H1 (cell line): ENCODE measurements at regions not wholly inside any gene's neighbourhood (a gene's known extent, or its start where the extent isn't known, plus 50 kb on each side); places are given as distances from the start of the nearest gene placed in this dataset.

ENCODE experiments used
- CTCF ChIA-PET: fragments of 300-600 bp; sonication (Branson Sonifier 250); formaldehyde crosslinking; loops from one replicate; lab custom pipeline; 2021; ENCODE audit not compliant: partially characterized antibody; lab: Charles Lee
- POLR2A ChIA-PET: fragments of 300-600 bp; sonication (Branson Sonifier 250); formaldehyde crosslinking; loops from one replicate; lab custom pipeline; 2021; ENCODE audit warnings: inconsistent platforms; ENCODE audit not compliant: partially characterized antibody; lab: Charles Lee
- DNase-seq, 2 experiments: peaks; one replicate each; pipeline versions ENCODE4 v3.0.0 to v3.0.0-alpha.2; 2010 to 2022; ENCODE audit warnings: low spot score in 2 of 2, low read depth in 1 of 2, mixed read lengths in 1 of 2
- FAIRE-seq: peaks from 2 replicates; lab custom pipeline; 2011; peaks lifted over from hg19 to GRCh38; lab: Jason Lieb, UNC
- H2AFZ ChIP-seq: 2 replicates; pipeline ENCODE4 v1.8.1; 2012; ENCODE audit warnings: low read length, inconsistent platforms
- H2AK5ac ChIP-seq: 2 replicates; pipeline ENCODE4 v1.6.1; 2013; ENCODE audit warnings: low read depth, low read length
- H2BK120ac ChIP-seq: replicated peaks from 2 replicates; pipeline ENCODE3; 2013; ENCODE audit warnings: low read depth, low read length, inconsistent platforms
- H2BK12ac ChIP-seq: 2 replicates; pipeline ENCODE4 v1.6.1; 2013; ENCODE audit warnings: low read depth, low read length
- H2BK15ac ChIP-seq: 2 replicates; pipeline ENCODE4 v1.6.1; 2013; ENCODE audit warnings: low read length
- H2BK20ac ChIP-seq: 2 replicates; pipeline ENCODE4 v1.6.1; 2013; ENCODE audit warnings: low read length
- H2BK5ac ChIP-seq: 2 replicates; pipeline ENCODE4 v1.6.1; 2013; ENCODE audit warnings: low read depth, low read length
- H3K14ac ChIP-seq: 2 replicates; pipeline ENCODE4 v1.6.1; 2013; ENCODE audit warnings: inconsistent platforms; ENCODE audit not compliant: insufficient read length
- H3K18ac ChIP-seq: 2 replicates; pipeline ENCODE4 v1.6.1; 2013; ENCODE audit warnings: low read length; ENCODE audit errors: extremely low read depth
- H3K23ac ChIP-seq: 2 replicates; pipeline ENCODE4 v1.6.1; 2013; ENCODE audit warnings: inconsistent platforms; ENCODE audit not compliant: insufficient read length
- H3K23me2 ChIP-seq: 2 replicates; pipeline ENCODE4 v1.6.1; 2013; ENCODE audit warnings: low read depth, low read length
- H3K27ac ChIP-seq: 2 replicates; pipeline ENCODE4 v1.6.1; 2011; ENCODE audit warnings: low read depth, low read length, inconsistent platforms
- H3K27me3 ChIP-seq, 4 experiments: replicated peaks in 1 of 4; 1 replicate in 1 of 4; 2 replicates in 3 of 4; pipeline versions ENCODE4 v1.6.1 to v1.8.1; 2011 to 2013; ENCODE audit warnings: low read length in 3 of 4, mild to moderate bottlenecking in 3 of 4, inconsistent platforms in 2 of 4, mixed read lengths in 2 of 4, moderate library complexity in 1 of 4; ENCODE audit not compliant: control insufficient read depth in 3 of 4, insufficient read depth in 3 of 4; ENCODE audit errors: extremely low read depth in 1 of 4
- H3K36me3 ChIP-seq, 4 experiments: 2 replicates each; pipeline versions ENCODE4 v1.6.1 to v1.8.1; 2011 to 2013; ENCODE audit warnings: mild to moderate bottlenecking in 4 of 4, low read length in 3 of 4, moderate library complexity in 2 of 4, control low read depth in 1 of 4, inconsistent platforms in 1 of 4; ENCODE audit not compliant: insufficient read depth in 4 of 4, control insufficient read depth in 2 of 4
- H3K4ac ChIP-seq: replicated peaks from 2 replicates; pipeline ENCODE3; 2013; ENCODE audit warnings: low read length, low read depth, mixed read lengths, inconsistent platforms; ENCODE audit not compliant: insufficient read length
- H3K4me1 ChIP-seq, 4 experiments: replicated peaks in 1 of 4; 1 replicate in 1 of 4; 2 replicates in 3 of 4; pipeline versions ENCODE4 v1.6.1 to v1.8.1; 2011 to 2013; ENCODE audit warnings: low read length in 3 of 4, inconsistent platforms in 2 of 4, mixed read lengths in 1 of 4; ENCODE audit not compliant: insufficient read depth in 4 of 4, control insufficient read depth in 3 of 4
- H3K4me2 ChIP-seq, 2 experiments: 2 replicates each; pipeline versions ENCODE4 v1.6.1 to v1.8.1; 2011 to 2013; ENCODE audit warnings: low read depth in 2 of 2, low read length in 2 of 2, control low read depth in 1 of 2, inconsistent platforms in 1 of 2, mild to moderate bottlenecking in 1 of 2; ENCODE audit not compliant: insufficient read depth in 1 of 2
- H3K4me3 ChIP-seq, 4 experiments: fragments of 200-600, 300-600 bp in 1 of 4; sonication (generic), shearing (Covaris generic), sonication (Bioruptor Twin) in 1 of 4; 2 replicates each; pipeline versions ENCODE4 v1.5.1 to v1.8.1; 2011 to 2016; ENCODE audit warnings: low read length in 4 of 4, low read depth in 3 of 4, control low read depth in 2 of 4, inconsistent platforms in 2 of 4, mild to moderate bottlenecking in 2 of 4, mixed read lengths in 1 of 4, moderate library complexity in 1 of 4; ENCODE audit not compliant: insufficient read depth in 2 of 4; ENCODE audit errors: extremely low read depth in 1 of 4
- H3K56ac ChIP-seq: replicated peaks from 2 replicates; pipeline ENCODE3; 2013; ENCODE audit warnings: low read depth, mild to moderate bottlenecking, mixed read lengths, low read length, inconsistent platforms; ENCODE audit not compliant: insufficient read length
- H3K79me1 ChIP-seq: 2 replicates; pipeline ENCODE4 v1.6.1; 2013; ENCODE audit warnings: low read depth, low read length, control low read depth
- H3K79me2 ChIP-seq, 2 experiments: 2 replicates each; pipeline versions ENCODE4 v1.6.1 to v1.8.1; 2012 to 2013; ENCODE audit warnings: low read length in 2 of 2, mild to moderate bottlenecking in 2 of 2, inconsistent platforms in 1 of 2; ENCODE audit not compliant: insufficient read depth in 2 of 2, control insufficient read depth in 1 of 2
- H3K9ac ChIP-seq, 4 experiments: replicated peaks in 1 of 4; 1 replicate in 1 of 4; 2 replicates in 3 of 4; pipeline versions ENCODE4 v1.6.1 to v1.8.1; 2011 to 2013; ENCODE audit warnings: low read depth in 3 of 4, low read length in 3 of 4, control low read depth in 2 of 4, mild to moderate bottlenecking in 2 of 4, moderate library complexity in 2 of 4, inconsistent platforms in 1 of 4; ENCODE audit errors: extremely low read depth in 1 of 4
- H3K9me3 ChIP-seq, 2 experiments: 2 replicates each; pipeline versions ENCODE4 v1.6.1 to v1.8.1; 2012 to 2013; ENCODE audit warnings: mild to moderate bottlenecking in 2 of 2, moderate library complexity in 2 of 2, control low read depth in 1 of 2, inconsistent platforms in 1 of 2, low read depth in 1 of 2, low read length in 1 of 2, mixed read lengths in 1 of 2; ENCODE audit not compliant: insufficient read depth in 2 of 2
- H4K20me1 ChIP-seq, 2 experiments: replicated peaks in 1 of 2; 2 replicates each; pipeline versions ENCODE3 to v1.8.1; 2011 to 2013; ENCODE audit warnings: inconsistent platforms in 2 of 2, low read length in 2 of 2, mild to moderate bottlenecking in 1 of 2; ENCODE audit not compliant: insufficient read depth in 2 of 2, control insufficient read depth in 1 of 2
- H4K5ac ChIP-seq: 2 replicates; pipeline ENCODE4 v1.6.1; 2013; ENCODE audit warnings: low read length, low read depth, mixed read lengths, inconsistent platforms; ENCODE audit not compliant: insufficient read length
- H4K8ac ChIP-seq: 2 replicates; pipeline ENCODE4 v1.8.0; 2013; ENCODE audit warnings: mild to moderate bottlenecking, moderate library complexity, low read length, inconsistent platforms; ENCODE audit not compliant: insufficient read depth; ENCODE audit errors: extremely low read depth
- H4K91ac ChIP-seq: replicated peaks from 2 replicates; pipeline ENCODE3; 2013; ENCODE audit warnings: low read length, mixed read lengths, inconsistent platforms; ENCODE audit not compliant: insufficient read length
- CREB1 ChIP-seq: IDR thresholded peaks from 2 replicates; pipeline ENCODE4 v1.6.1; 2012; ENCODE audit warnings: inconsistent platforms
- GTF2F1 ChIP-seq: IDR thresholded peaks from 2 replicates; pipeline ENCODE4 v1.6.1; 2012; ENCODE audit warnings: low read depth, low read length, improper control_type of control experiment, borderline replicate concordance
- JUN ChIP-seq: IDR thresholded peaks from 2 replicates; pipeline ENCODE4 v1.6.1; 2011; ENCODE audit warnings: low read depth, mild to moderate bottlenecking, improper control_type of control experiment, low read length
- NANOG ChIP-seq: IDR thresholded peaks from 2 replicates; pipeline ENCODE4 v1.6.1; 2011; ENCODE audit warnings: low read length, low read depth, mild to moderate bottlenecking, inconsistent platforms; ENCODE audit not compliant: insufficient read depth, poor library complexity, severe bottlenecking
- POLR2A ChIP-seq, 2 experiments: IDR thresholded peaks; 1 replicate in 1 of 2; 2 replicates in 1 of 2; pipeline ENCODE4 v1.6.1; 2011; ENCODE audit warnings: low read depth in 2 of 2, low read length in 2 of 2, mild to moderate bottlenecking in 2 of 2; ENCODE audit errors: control extremely low read depth in 1 of 2
- RBBP5 ChIP-seq: IDR thresholded peaks from 2 replicates; pipeline ENCODE4 v1.7.1; 2012; ENCODE audit warnings: low read depth, mild to moderate bottlenecking, inconsistent platforms, low read length, moderate library complexity, borderline replicate concordance
- RNF2 ChIP-seq: fragments of 200-900, 300-1000 bp; sonication (generic); IDR thresholded peaks from 2 replicates; pipeline ENCODE4 v1.7.1; 2016; ENCODE audit warnings: borderline replicate concordance, low read depth, mild to moderate bottlenecking, antibody characterized with exemption, low read length; ENCODE audit not compliant: poor library complexity, severe bottlenecking; ENCODE audit errors: missing control alignments
- SAP30 ChIP-seq: fragments of 300-600 bp; sonication (generic); IDR thresholded peaks from 2 replicates; pipeline ENCODE4 v1.7.1; 2012; ENCODE audit warnings: low read length, moderate library complexity, mild to moderate bottlenecking, inconsistent platforms; ENCODE audit not compliant: insufficient read depth, insufficient replicate concordance
- SIN3A ChIP-seq, 2 experiments: IDR thresholded peaks in 1 of 2; conservative IDR thresholded peaks in 1 of 2; 2 replicates each; pipeline ENCODE4 v1.6.1; 2011 to 2012; ENCODE audit warnings: low read length in 2 of 2, improper control_type of control experiment in 1 of 2, low read depth in 1 of 2, mild to moderate bottlenecking in 1 of 2
- SP1 ChIP-seq: IDR thresholded peaks from 2 replicates; pipeline ENCODE4 v1.6.1; 2011; ENCODE audit warnings: low read depth, low read length
- SP4 ChIP-seq: IDR thresholded peaks from 2 replicates; pipeline ENCODE4 v1.6.1; 2012; ENCODE audit warnings: low read length, inconsistent platforms
- SUZ12 ChIP-seq: fragments of 200-600 bp; sonication (generic); IDR thresholded peaks from 2 replicates; pipeline ENCODE4 v1.6.1; 2012; ENCODE audit warnings: mild to moderate bottlenecking, inconsistent platforms, low read length, moderate library complexity, mixed read lengths
- TAF7 ChIP-seq: optimal IDR thresholded peaks from 2 replicates; pipeline ENCODE3; 2011; ENCODE audit warnings: low read depth, mild to moderate bottlenecking, inconsistent platforms, low read length, moderate library complexity, borderline replicate concordance
- TBP ChIP-seq: IDR thresholded peaks from 2 replicates; pipeline ENCODE4 v1.6.1; 2011; ENCODE audit warnings: low read depth, low read length, improper control_type of control experiment
- TEAD4 ChIP-seq: IDR thresholded peaks from 2 replicates; pipeline ENCODE4 v1.6.1; 2012; ENCODE audit warnings: low read depth, low read length, inconsistent platforms, mixed read lengths
- YY1 ChIP-seq: IDR thresholded peaks from 2 replicates; pipeline ENCODE4 v1.6.1; 2011; ENCODE audit warnings: low read depth, mild to moderate bottlenecking, low read length
- WGBS, 2 experiments: shearing (Covaris generic) in 1 of 2; methylation state at CpG; one replicate each; pipeline versions ENCODE4 v1.1.6 to v1.1.7; 2013 to 2015; ENCODE audit warnings: low lambda C conversion rate in 2 of 2, mixed read lengths in 2 of 2, inconsistent platforms in 1 of 2, low coverage in 1 of 2, missing lambda C conversion rate in 1 of 2; ENCODE audit not compliant: insufficient replicate concordance in 2 of 2, insufficient coverage in 1 of 2, insufficient read length in 1 of 2; ENCODE audit errors: extremely low coverage in 1 of 2, missing lambda C conversion rate in 1 of 2; 5-methylcytosine and 5-hydroxymethylcytosine counted together

- no peaks in the 10 kb centered on the region for H3K79me1 ChIP-seq
- CTCF ChIA-PET = interaction anchor here (0.6 kb wide), 1 partner anchor 368 kb away, joined by 3 read pairs; no protein-coding TSS in a partner anchor
- DNase-seq = no peak
- TF ChIP-seq TBP (no peak), POLR2A (IDR thresholded peaks at IDR 0.05; ENCODE audit: control extremely low read depth in 1 of 2, low read depth in 2 of 2, low read length in 2 of 2) (no peak), JUN (no peak), TAF7 (no peak), SAP30 (no peak), SIN3A (conservative IDR thresholded peaks at IDR 0.05 in 1 of 2, IDR thresholded peaks at IDR 0.05 in 1 of 2; ENCODE audit: low read depth in 1 of 2, low read length in 2 of 2) (no peak), NANOG (no peak), SUZ12 (no peak), SP1 (no peak), RNF2 (no peak), TEAD4 (no peak), YY1 (no peak), CREB1 (no peak), GTF2F1 (no peak), SP4 (no peak), RBBP5 (no peak)
These were observed 404.6 kb upstream of the KCND2 start for GRCh38 chr7:119868387-119868786.

More at GRCh38 chr7:119868387-119868786, 404.6 kb upstream of the KCND2 start:
- POLR2A ChIA-PET = no interaction called here
- Histone ChIP-seq H2BK5ac (no peak overlapping the region), H3K79me2 (no peaks in the 10 kb centered on the region), H2AK5ac (no peak overlapping the region), H4K91ac (no peak overlapping the region), H3K18ac (no peak overlapping the region), H3K27me3 (no peaks in the 10 kb centered on the region), H3K23ac (no peak overlapping the region), H3K23me2 (no peaks in the 10 kb centered on the region), H3K4ac (no peak overlapping the region), H3K4me3 (no peak overlapping the region), H4K8ac (no peak overlapping the region), H3K56ac (no peak overlapping the region), H3K4me1 (no peaks in the 10 kb centered on the region), H2BK20ac (no peak overlapping the region), H3K14ac (no peak overlapping the region), H2BK120ac (no peak overlapping the region), H3K9ac (no peak overlapping the region), H2BK15ac (no peak overlapping the region), H3K4me2 (no peak overlapping the region), H4K5ac (no peak overlapping the region), H2BK12ac (no peak overlapping the region), H2AFZ (no peak overlapping the region), H4K20me1 (no peaks in the 10 kb centered on the region), H3K36me3 (no peaks in the 10 kb centered on the region), H3K27ac (no peak overlapping the region), H3K9me3 (no peaks in the 10 kb centered on the region)
- FAIRE-seq = no peak
- WGBS, 2 experiments = 88% methylated on average over 2 of the region's 2 CpGs; no CpG with 5 or more reads in 1 of the 2 experiments
